Keratinocyte (primary cell): ENCODE measurements at regions not wholly inside any gene's neighbourhood (a gene's known extent, or its start where the extent isn't known, plus 50 kb on each side); places are given as distances from the start of the nearest gene placed in this dataset.

ENCODE experiments used
- DNase-seq: peaks from one replicate; pipeline ENCODE4 v3.0.0-alpha.2; 2011; ENCODE audit warnings: low read depth, missing footprints, low spot score
- FAIRE-seq: peaks from 2 replicates; lab custom pipeline; 2011; peaks lifted over from hg19 to GRCh38; lab: Jason Lieb, UNC
- H2AFZ ChIP-seq: 2 replicates; pipeline ENCODE4 v1.6.0; 2012; ENCODE audit warnings: low read length, control low read depth, inconsistent platforms; ENCODE audit not compliant: control insufficient read depth
- H3K27ac ChIP-seq: 2 replicates; pipeline ENCODE4 v1.5.1; 2011; ENCODE audit warnings: low read length; ENCODE audit not compliant: control insufficient read depth, insufficient read depth
- H3K27me3 ChIP-seq: 3 replicates; pipeline ENCODE4 v1.6.0; 2011; ENCODE audit warnings: low read length; ENCODE audit not compliant: control insufficient read depth, insufficient read depth; ENCODE audit errors: extremely low read depth
- H3K36me3 ChIP-seq, 2 experiments: 2 replicates in 1 of 2; 3 replicates in 1 of 2; pipeline ENCODE4 v1.5.1; 2011; ENCODE audit warnings: low read length in 2 of 2, mild to moderate bottlenecking in 1 of 2; ENCODE audit not compliant: control insufficient read depth in 2 of 2, insufficient read depth in 2 of 2; ENCODE audit errors: extremely low read depth in 1 of 2
- H3K4me1 ChIP-seq: 3 replicates; pipeline ENCODE4 v1.5.1; 2011; ENCODE audit warnings: low read length; ENCODE audit not compliant: control insufficient read depth, insufficient read depth; ENCODE audit errors: extremely low read depth
- H3K4me2 ChIP-seq: 3 replicates; pipeline ENCODE4 v1.6.0; 2011; ENCODE audit warnings: low read depth, low read length; ENCODE audit not compliant: control insufficient read depth, insufficient read depth; ENCODE audit errors: extremely low read depth
- H3K4me3 ChIP-seq, 3 experiments: fragments of 200-600 bp in 1 of 3; sonication (generic) in 1 of 3; 2 replicates in 2 of 3; 3 replicates in 1 of 3; pipeline ENCODE4 v1.5.1; 2011 to 2016; ENCODE audit warnings: low read length in 3 of 3, mild to moderate bottlenecking in 3 of 3, control low read depth in 2 of 3, inconsistent platforms in 1 of 3, low read depth in 1 of 3, mixed read lengths in 1 of 3, mixed run types in 1 of 3, moderate library complexity in 1 of 3; ENCODE audit not compliant: control insufficient read depth in 2 of 3, insufficient read depth in 2 of 3; ENCODE audit errors: extremely low read depth in 1 of 3
- H3K79me2 ChIP-seq: 2 replicates; pipeline ENCODE4 v1.6.0; 2012; ENCODE audit warnings: low read length; ENCODE audit not compliant: control insufficient read depth, insufficient read depth
- H3K9ac ChIP-seq: 3 replicates; pipeline ENCODE4 v1.6.0; 2011; ENCODE audit warnings: low read length; ENCODE audit not compliant: control insufficient read depth, insufficient read depth; ENCODE audit errors: extremely low read depth
- H3K9me1 ChIP-seq: 3 replicates; pipeline ENCODE4 v1.6.0; 2011; ENCODE audit warnings: low read length; ENCODE audit not compliant: control insufficient read depth, insufficient read depth; ENCODE audit errors: extremely low read depth
- H3K9me3 ChIP-seq: 2 replicates; pipeline ENCODE4 v1.5.1; 2012; ENCODE audit warnings: low read depth, low read length; ENCODE audit not compliant: control insufficient read depth
- H4K20me1 ChIP-seq: 3 replicates; pipeline ENCODE4 v1.6.0; 2011; ENCODE audit warnings: low read length; ENCODE audit not compliant: control insufficient read depth, insufficient read depth; ENCODE audit errors: extremely low read depth
- CTCF ChIP-seq, 3 experiments: IDR thresholded peaks in 1 of 3; conservative IDR thresholded peaks in 1 of 3; optimal IDR thresholded peaks in 1 of 3; 2 replicates in 2 of 3; 3 replicates in 1 of 3; pipeline versions ENCODE3 to v1.5.1; 2011; ENCODE audit warnings: low read length in 3 of 3, mild to moderate bottlenecking in 3 of 3, moderate library complexity in 2 of 3, control low read depth in 1 of 3, inconsistent platforms in 1 of 3; ENCODE audit not compliant: insufficient read depth in 2 of 3; ENCODE audit errors: extremely low read depth in 1 of 3
- EZH2 ChIP-seq: IDR thresholded peaks from one replicate; pipeline ENCODE4 v1.6.1; 2012; ENCODE audit warnings: inconsistent platforms, mild to moderate bottlenecking, low read length, moderate library complexity
- dilution Hi-C: fragments of 300-500 bp; cut with MboI; formaldehyde crosslinking; loops from one replicate; pipeline ENCODE4 v1.7.0; 2020; ENCODE audit warnings: low sequenced_read_pairs; ENCODE audit not compliant: extremely low pct_ligation_motif_present

- H2AFZ ChIP-seq, result no peak overlapping the region
- FAIRE-seq (no peak), DNase-seq (no peak)
- H3K36me3 ChIP-seq, result no peaks in the 10 kb centered on the region
- TF ChIP-seq EZH2, result no peak
- TF ChIP-seq CTCF (optimal IDR thresholded peaks at IDR 0.05 in 1 of 3, IDR thresholded peaks at IDR 0.05 in 1 of 3, conservative IDR thresholded peaks at IDR 0.05 in 1 of 3; ENCODE audit: extremely low read depth in 1 of 3, insufficient read depth in 2 of 3, low read length in 3 of 3), result no peak
- dilution Hi-C loops, result no loop called here
- no peaks in the 10 kb centered on the region for H4K20me1 ChIP-seq
- H3K4me2 ChIP-seq, result no peak overlapping the region
- H3K27me3 ChIP-seq, result no peaks in the 10 kb centered on the region
- H3K27ac ChIP-seq, result no peak overlapping the region
- H3K4me3 ChIP-seq, result no peak overlapping the region
- H3K4me1 ChIP-seq, result peaks cover 20% of the 10 kb centered on the region
- no peaks in the 10 kb centered on the region for H3K9me3 ChIP-seq
- H3K79me2 ChIP-seq, result no peaks in the 10 kb centered on the region
- no peaks in the 10 kb centered on the region for H3K9me1 ChIP-seq
- no peak overlapping the region for H3K9ac ChIP-seq
These were observed 67.2 kb upstream of the UBL3 start for GRCh38 chr13:29917650-29918049.

- Histone ChIP-seq H3K79me2 (no peaks in the 10 kb centered on the region), H3K9me1 (no peaks in the 10 kb centered on the region), H3K4me3 (no peak overlapping the region), H3K9ac (no peak overlapping the region), H3K36me3 (no peaks in the 10 kb centered on the region), H3K27ac (no peak overlapping the region), H3K4me1 (peaks cover 25% of the 10 kb centered on the region), H2AFZ (no peak overlapping the region), H3K9me3 (no peaks in the 10 kb centered on the region), H3K27me3 (no peaks in the 10 kb centered on the region), H4K20me1 (no peaks in the 10 kb centered on the region), H3K4me2 (no peak overlapping the region)
- DNase-seq (no peak), FAIRE-seq (no peak)
- dilution Hi-C loops, result no loop called here
- TF ChIP-seq CTCF (optimal IDR thresholded peaks at IDR 0.05 in 1 of 3, IDR thresholded peaks at IDR 0.05 in 1 of 3, conservative IDR thresholded peaks at IDR 0.05 in 1 of 3; ENCODE audit: extremely low read depth in 1 of 3, insufficient read depth in 2 of 3, low read length in 3 of 3), result no peak
- TF ChIP-seq EZH2, result no peak
These were observed 64.2 kb upstream of the UBL3 start for GRCh38 chr13:29914581-29914980.
